T-cell (primary cell): ENCODE measurements at regions not wholly inside any gene's neighbourhood (a gene's known extent, or its start where the extent isn't known, plus 50 kb on each side); places are given as distances from the start of the nearest gene placed in this dataset.

Experiments used
- ATAC-seq, 4 experiments: fragments of 200-7000 bp in 3 of 4; fragments of 150-1000 bp in 1 of 4; cut with Tn5 transposase; replicated peaks in 1 of 4; 1 replicate in 3 of 4; 2 replicates in 1 of 4; pipeline ENCODE4 v1.10.0; 2021; ENCODE audit warnings: moderate library complexity in 3 of 4, mild to moderate bottlenecking in 2 of 4, moderate number of reproducible peaks in 1 of 4
- CTCF ChIA-PET, 2 donors: fragments of 300-600 bp; sonication (Branson Sonifier 250); formaldehyde crosslinking; loops; one replicate each; lab custom pipeline; 2022; ENCODE audit warnings: antibody characterized with exemption in 2 of 2; lab: Charles Lee
- POLR2A ChIA-PET, 2 donors: fragments of 300-600 bp; sonication (Branson Sonifier 250); formaldehyde crosslinking; loops; one replicate each; lab custom pipeline; 2022; ENCODE audit warnings: antibody characterized with exemption in 2 of 2; lab: Charles Lee
- DNase-seq, 35 experiments: peaks; one replicate each; pipeline versions ENCODE4 v3.0.0 to v3.0.0-alpha.2; 2013 to 2023
- H3K27ac ChIP-seq: one replicate; pipeline ENCODE4 v1.5.1; 2013; ENCODE audit warnings: low read length
- H3K27me3 ChIP-seq, 2 experiments: replicated peaks in 1 of 2; 1 replicate in 1 of 2; 2 replicates in 1 of 2; pipeline versions ENCODE4 v1.6.1 to v1.7.0; 2013; ENCODE audit warnings: low read length in 1 of 2, mixed read lengths in 1 of 2; ENCODE audit not compliant: control insufficient read depth in 2 of 2, insufficient read depth in 2 of 2; ENCODE audit errors: extremely low read depth in 1 of 2
- H3K36me3 ChIP-seq, 2 donors: 1 replicate in 1 of 2; 2 replicates in 1 of 2; pipeline versions ENCODE4 v1.6.1 to v1.7.0; 2013; ENCODE audit warnings: low read length in 1 of 2; ENCODE audit not compliant: control insufficient read depth in 2 of 2, insufficient read depth in 1 of 2; ENCODE audit errors: extremely low read depth in 1 of 2
- H3K4me1 ChIP-seq, 2 experiments: 1 replicate in 1 of 2; 2 replicates in 1 of 2; pipeline versions ENCODE4 v1.6.1 to v1.7.0; 2013; ENCODE audit warnings: low read length in 2 of 2, mixed read lengths in 1 of 2; ENCODE audit not compliant: insufficient read depth in 2 of 2, control insufficient read depth in 1 of 2; ENCODE audit errors: extremely low read depth in 1 of 2
- H3K4me3 ChIP-seq, 2 donors: 1 replicate in 1 of 2; 2 replicates in 1 of 2; pipeline versions ENCODE4 v1.5.1 to v1.7.0; 2013; ENCODE audit warnings: mild to moderate bottlenecking in 2 of 2, low read length in 1 of 2, moderate library complexity in 1 of 2; ENCODE audit not compliant: control insufficient read depth in 1 of 2; ENCODE audit errors: extremely low read depth in 1 of 2
- H3K9me3 ChIP-seq: 2 replicates; pipeline ENCODE4 v1.7.0; 2013
- H3K27ac Mint-ChIP-seq, 2 donors: one replicate each; pipeline ENCODE4 v1.8.0; 2020 to 2021; ENCODE audit warnings: mild to moderate bottlenecking in 2 of 2, mixed read lengths in 2 of 2
- H3K27me3 Mint-ChIP-seq, 2 donors: one replicate each; pipeline ENCODE4 v1.8.0; 2021 to 2022; ENCODE audit warnings: mixed read lengths in 2 of 2
- H3K36me3 Mint-ChIP-seq: one replicate; pipeline ENCODE4 v1.8.0; 2021; ENCODE audit warnings: mixed read lengths
- H3K4me1 Mint-ChIP-seq, 3 donors: one replicate each; pipeline ENCODE4 v1.8.0; 2020 to 2022; ENCODE audit warnings: mixed read lengths in 3 of 3, mild to moderate bottlenecking in 1 of 3
- H3K4me3 Mint-ChIP-seq, 3 donors: one replicate each; pipeline ENCODE4 v1.8.0; 2020 to 2022; ENCODE audit warnings: mild to moderate bottlenecking in 3 of 3, mixed read lengths in 3 of 3, moderate library complexity in 3 of 3
- H3K9me3 Mint-ChIP-seq, 3 donors: one replicate each; pipeline ENCODE4 v1.8.0; 2020 to 2022; ENCODE audit warnings: mixed read lengths in 3 of 3
- whole genome bisulfite sequencing: methylation state at CpG from one replicate; pipeline ENCODE4 v1.1.5; 2013; ENCODE audit warnings: missing lambda C conversion rate; ENCODE audit not compliant: insufficient coverage; 5-methylcytosine and 5-hydroxymethylcytosine counted together

DNA sequence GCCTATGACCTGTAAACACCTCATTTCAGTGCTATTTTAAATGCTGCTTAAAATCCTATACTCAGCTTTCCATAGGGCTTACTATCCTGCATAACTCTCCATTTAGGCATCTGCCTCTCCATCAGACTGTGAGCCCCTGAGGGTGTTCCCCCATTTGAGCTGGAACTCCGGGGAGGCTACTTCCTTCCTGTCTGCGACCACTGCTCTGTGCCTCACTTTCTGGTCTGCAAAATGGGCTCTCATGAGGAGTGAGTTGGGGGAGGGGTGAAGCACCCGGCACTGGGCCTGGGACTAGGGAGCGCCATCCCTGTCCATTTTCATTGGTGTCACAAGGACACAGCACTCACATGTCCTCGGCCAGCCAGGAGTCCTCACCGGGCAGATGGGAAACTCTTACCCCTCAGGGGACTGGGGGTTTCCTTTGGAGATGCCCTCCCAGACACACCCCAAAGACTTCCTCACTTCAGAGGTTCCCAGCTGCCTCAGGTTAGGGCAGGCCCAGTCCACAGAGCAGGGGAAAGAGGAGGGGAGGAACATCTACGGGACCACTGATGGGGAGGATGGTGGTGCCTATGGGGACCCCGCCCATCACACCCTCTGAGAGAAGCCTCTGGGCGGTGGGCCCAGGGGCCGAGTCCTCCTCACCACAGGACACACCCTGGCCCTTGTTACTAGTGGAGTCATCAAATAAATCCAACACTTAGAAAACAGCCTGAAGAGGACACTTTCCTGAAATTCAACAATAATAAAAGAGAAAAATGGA is 134.9 kb downstream of the MATN1 start:
- H3K36me3 ChIP-seq = no peaks in the 10 kb centered on the region
- 59% methylated on average over 2 of the region's 10 CpGs for WGBS
- no peak for DNase-seq
- H3K27me3 ChIP-seq = peaks cover 0 to 31% of the 10 kb centered on the region in 2 experiments
- CTCF ChIA-PET = no interaction called here
- no peak overlapping the region for H3K4me3 ChIP-seq
- no peaks in the 10 kb centered on the region for H3K9me3 ChIP-seq
- Mint-ChIP-seq H3K36me3 (no peaks in the 10 kb centered on the region), H3K9me3 (peaks cover 5 to 12% (median 10%) of the 10 kb centered on the region in 3 donors), H3K27me3 (peaks cover 56 to 73% of the 10 kb centered on the region in 2 donors), H3K4me3 (no peak overlapping the region), H3K4me1 (no peaks in the 10 kb centered on the region), H3K27ac (no peak overlapping the region)
- no peaks in the 10 kb centered on the region for H3K4me1 ChIP-seq
- H3K27ac ChIP-seq = no peak overlapping the region
- no peak for ATAC-seq
- POLR2A ChIA-PET = no interaction called here

DNA sequence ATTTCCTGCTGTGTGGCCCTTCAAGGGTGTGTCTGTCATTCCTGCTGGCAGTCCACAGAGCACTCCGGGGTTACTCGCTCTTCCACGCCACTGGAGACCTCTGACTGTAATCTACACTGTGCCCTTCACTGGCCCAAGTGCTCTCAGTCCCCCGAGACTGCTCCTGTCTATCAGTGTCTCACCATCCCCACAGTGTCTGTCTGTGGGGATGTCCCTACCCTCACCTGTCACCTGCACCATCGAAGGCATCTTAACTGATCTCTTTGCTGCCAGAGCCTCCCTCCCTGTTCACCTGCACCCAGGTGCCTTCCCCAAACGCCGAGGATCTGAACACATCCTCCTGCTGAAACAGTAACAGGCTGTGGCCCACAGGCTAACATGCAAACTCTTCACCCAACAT is 136.7 kb downstream of the MATN1 start:
- H3K27me3 Mint-ChIP-seq = peaks cover 64 to 67% of the 10 kb centered on the region in 2 donors
- CTCF ChIA-PET = no interaction called here
- no peak overlapping the region for H3K27ac ChIP-seq
- ATAC-seq (no peak), DNase-seq (no peak)
- H3K4me3 ChIP-seq = no peak overlapping the region
- no peaks in the 10 kb centered on the region for H3K36me3 Mint-ChIP-seq
- no peaks in the 10 kb centered on the region for H3K4me1 ChIP-seq
- peaks cover 5 to 19% (median 9%) of the 10 kb centered on the region in 3 donors for H3K9me3 Mint-ChIP-seq
- peaks cover 0 to 31% of the 10 kb centered on the region in 2 experiments for H3K27me3 ChIP-seq
- H3K27ac Mint-ChIP-seq = no peak overlapping the region
- WGBS = 71% methylated on average over 7 of the region's 7 CpGs
- no peaks in the 10 kb centered on the region for H3K4me1 Mint-ChIP-seq
- H3K36me3 ChIP-seq = no peaks in the 10 kb centered on the region
- POLR2A ChIA-PET = no interaction called here
- no peak overlapping the region for H3K4me3 Mint-ChIP-seq
- no peaks in the 10 kb centered on the region for H3K9me3 ChIP-seq

DNA sequence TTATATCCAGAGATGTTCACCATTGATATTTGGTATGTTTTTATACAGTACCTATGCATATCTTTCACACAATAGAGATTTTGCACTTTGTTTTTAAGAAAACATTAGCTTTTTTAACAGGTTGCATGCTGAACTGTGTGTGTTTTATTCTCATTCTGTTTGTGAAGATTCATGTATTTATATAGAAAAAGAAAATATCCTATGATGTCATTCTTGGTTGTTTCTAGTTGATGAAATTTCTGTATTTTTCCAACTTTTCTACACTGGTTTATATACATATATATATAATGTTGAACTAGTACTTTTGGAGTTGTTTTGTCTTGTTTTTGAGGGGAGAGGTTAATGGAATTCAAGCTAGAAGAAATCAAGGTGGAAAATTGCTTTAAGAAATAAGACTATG is 143.8 kb downstream of the MATN1 start:
- ATAC-seq (no peak), DNase-seq (no peak)
- no peak overlapping the region for H3K4me3 Mint-ChIP-seq
- Histone ChIP-seq H3K36me3 (no peaks in the 10 kb centered on the region), H3K4me1 (no peaks in the 10 kb centered on the region), H3K9me3 (no peaks in the 10 kb centered on the region), H3K27me3 (peaks cover 0 to 3% of the 10 kb centered on the region in 2 experiments), H3K4me3 (no peak overlapping the region), H3K27ac (no peak overlapping the region)
- peaks cover 5 to 19% (median 9%) of the 10 kb centered on the region in 3 donors for H3K9me3 Mint-ChIP-seq
- H3K27me3 Mint-ChIP-seq = peaks cover 11 to 32% of the 10 kb centered on the region in 2 donors
- H3K27ac Mint-ChIP-seq = no peak overlapping the region
- ChIA-PET POLR2A (no interaction called here), CTCF (no interaction called here)
- H3K4me1 Mint-ChIP-seq = no peaks in the 10 kb centered on the region
- no peaks in the 10 kb centered on the region for H3K36me3 Mint-ChIP-seq

DNA sequence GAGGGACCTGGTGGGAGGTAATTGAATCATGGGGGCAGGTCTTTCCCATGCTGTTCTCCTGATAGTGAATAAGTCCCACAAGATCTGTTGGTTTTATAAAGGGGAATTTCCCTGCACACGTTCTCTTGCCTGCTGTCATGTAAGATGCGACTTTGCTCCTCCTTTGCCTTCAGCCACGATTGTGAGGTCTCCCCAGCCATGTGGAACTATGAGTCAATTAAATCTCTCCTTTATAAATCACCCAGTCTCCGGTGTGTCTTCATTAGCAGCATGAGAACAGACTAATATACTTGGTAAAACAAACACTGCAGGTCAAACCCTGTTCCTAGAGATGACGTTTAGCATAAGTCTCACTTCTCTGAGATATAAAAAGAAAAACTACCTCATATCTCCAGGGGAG is 148.3 kb downstream of the MATN1 start:
- DNase-seq (no peak), ATAC-seq (no peak)
- no peaks in the 10 kb centered on the region for H3K4me1 ChIP-seq
- no peak overlapping the region for H3K4me3 Mint-ChIP-seq
- H3K27me3 Mint-ChIP-seq = peaks cover 17 to 26% of the 10 kb centered on the region in 2 donors
- H3K27ac Mint-ChIP-seq = no peak overlapping the region
- H3K36me3 Mint-ChIP-seq = no peaks in the 10 kb centered on the region
- no peaks in the 10 kb centered on the region for H3K36me3 ChIP-seq
- no peaks in the 10 kb centered on the region for H3K4me1 Mint-ChIP-seq
- POLR2A ChIA-PET = no interaction called here
- no peak overlapping the region for H3K27ac ChIP-seq
- H3K4me3 ChIP-seq = no peak overlapping the region
- WGBS = 55% methylated on average over 2 of the region's 5 CpGs
- CTCF ChIA-PET = no interaction called here
- H3K9me3 Mint-ChIP-seq = no peaks in the 10 kb centered on the region
- no peaks in the 10 kb centered on the region for H3K9me3 ChIP-seq
- peaks cover 0 to 21% of the 10 kb centered on the region in 2 experiments for H3K27me3 ChIP-seq

DNA sequence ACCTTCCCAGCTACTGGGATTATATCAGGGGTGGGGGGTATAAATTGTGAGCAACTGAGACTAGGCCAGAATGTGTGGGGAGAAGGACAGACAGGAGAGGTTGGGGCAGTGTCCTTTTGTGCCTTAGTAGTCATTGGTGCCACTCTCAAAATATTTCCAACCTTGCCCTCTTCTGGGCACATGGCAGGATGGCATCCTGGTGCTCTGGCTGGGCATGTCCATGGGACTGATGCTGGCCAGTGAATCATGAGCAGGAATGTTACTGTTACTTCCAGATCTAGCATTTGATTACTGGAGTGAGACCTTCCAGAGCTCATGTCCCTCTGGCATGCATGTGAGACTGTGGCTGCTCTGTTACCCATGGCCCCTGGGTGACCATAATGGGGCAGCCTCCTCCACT is 151.2 kb downstream of the MATN1 start:
- no peaks in the 10 kb centered on the region for H3K9me3 Mint-ChIP-seq
- H3K4me1 Mint-ChIP-seq = no peaks in the 10 kb centered on the region
- no peaks in the 10 kb centered on the region for H3K36me3 Mint-ChIP-seq
- H3K36me3 ChIP-seq = no peaks in the 10 kb centered on the region
- no peak for DNase-seq
- ATAC-seq = no peak
- H3K27me3 Mint-ChIP-seq = peaks cover 24 to 33% of the 10 kb centered on the region in 2 donors
- H3K9me3 ChIP-seq = no peaks in the 10 kb centered on the region
- no peak overlapping the region for H3K27ac ChIP-seq
- no peak overlapping the region for H3K4me3 ChIP-seq
- POLR2A ChIA-PET = no interaction called here
- H3K4me1 ChIP-seq = no peaks in the 10 kb centered on the region
- CTCF ChIA-PET = no interaction called here
- no peak overlapping the region for H3K4me3 Mint-ChIP-seq
- H3K27me3 ChIP-seq = peaks cover 0 to 21% of the 10 kb centered on the region in 2 experiments
- H3K27ac Mint-ChIP-seq = no peak overlapping the region

DNA sequence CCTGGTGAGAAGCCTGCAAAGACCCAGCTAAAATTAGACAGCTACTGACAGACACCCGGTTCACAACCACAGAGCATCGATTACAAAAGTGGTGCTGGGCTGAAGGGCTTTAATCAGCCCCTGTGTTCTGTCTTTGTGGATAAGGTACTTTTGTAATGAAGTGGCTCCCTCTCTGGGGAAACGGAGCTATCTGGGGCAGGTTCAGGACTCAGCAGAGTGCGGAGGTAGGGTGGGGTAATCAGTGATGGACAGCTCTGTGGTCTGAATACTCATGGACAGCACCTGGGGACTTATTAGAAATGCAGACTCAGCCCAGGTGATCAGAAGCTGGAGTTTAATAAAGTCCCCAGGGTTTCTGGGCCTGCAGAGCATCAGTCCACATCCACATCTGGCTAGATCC is 152.0 kb downstream of the MATN1 start:
- no peaks in the 10 kb centered on the region for H3K36me3 Mint-ChIP-seq
- Histone ChIP-seq H3K27me3 (peaks cover 0 to 18% of the 10 kb centered on the region in 2 experiments), H3K9me3 (no peaks in the 10 kb centered on the region), H3K36me3 (no peaks in the 10 kb centered on the region), H3K4me3 (no peak overlapping the region), H3K27ac (no peak overlapping the region), H3K4me1 (no peaks in the 10 kb centered on the region)
- ATAC-seq (no peak), DNase-seq (no peak)
- CTCF ChIA-PET = no interaction called here
- POLR2A ChIA-PET = no interaction called here
- no peak overlapping the region for H3K27ac Mint-ChIP-seq
- no peaks in the 10 kb centered on the region for H3K4me1 Mint-ChIP-seq
- peaks cover 24 to 30% of the 10 kb centered on the region in 2 donors for H3K27me3 Mint-ChIP-seq
- WGBS = 80% methylated on average over 4 of the region's 4 CpGs
- no peaks in the 10 kb centered on the region for H3K9me3 Mint-ChIP-seq
- H3K4me3 Mint-ChIP-seq = no peak overlapping the region
